GM23338 (cell line): ENCODE measurements at regions not wholly inside any gene's neighbourhood (a gene's known extent, or its start where the extent isn't known, plus 50 kb on each side); places are given as distances from the start of the nearest gene placed in this dataset.

Source experiments
- CREB1 ChIP-seq: fragments of 250-450 bp; sonication (Bioruptor Pico); IDR thresholded peaks from 2 replicates; pipeline ENCODE4 v1.5.0; 2020; ENCODE audit warnings: low read depth, mild to moderate bottlenecking, moderate library complexity
- EZH2 ChIP-seq: fragments of 200-600 bp; sonication (generic); IDR thresholded peaks from one replicate; pipeline ENCODE4 v1.8.0; 2017; ENCODE audit warnings: antibody characterized with exemption, mild to moderate bottlenecking, low read depth; ENCODE audit not compliant: unreplicated experiment
- POLR2AphosphoS5 ChIP-seq: IDR thresholded peaks from 2 replicates; pipeline ENCODE4 v1.6.1; 2016; ENCODE audit warnings: antibody characterized with exemption, low read depth
- STAT1 ChIP-seq: IDR thresholded peaks from one replicate; pipeline ENCODE4 v1.6.1; 2016; ENCODE audit warnings: antibody characterized with exemption; ENCODE audit not compliant: unreplicated experiment
- TF ChIP-seq, protein P1 (sequence below), 2 experiments: fragments of 200-600 bp in 1 of 2; sonication (generic) in 1 of 2; conservative IDR thresholded peaks; 2 replicates each; pipeline versions ENCODE4 v1.5.1 to v1.6.1; 2016 to 2017; ENCODE audit warnings: antibody characterized with exemption in 2 of 2, low read depth in 2 of 2, mild to moderate bottlenecking in 2 of 2, moderate library complexity in 1 of 2
- TF ChIP-seq, protein P2 (sequence below): IDR thresholded peaks from one replicate; pipeline ENCODE4 v1.6.1; 2018; ENCODE audit warnings: antibody characterized with exemption; ENCODE audit not compliant: unreplicated experiment

DNA sequence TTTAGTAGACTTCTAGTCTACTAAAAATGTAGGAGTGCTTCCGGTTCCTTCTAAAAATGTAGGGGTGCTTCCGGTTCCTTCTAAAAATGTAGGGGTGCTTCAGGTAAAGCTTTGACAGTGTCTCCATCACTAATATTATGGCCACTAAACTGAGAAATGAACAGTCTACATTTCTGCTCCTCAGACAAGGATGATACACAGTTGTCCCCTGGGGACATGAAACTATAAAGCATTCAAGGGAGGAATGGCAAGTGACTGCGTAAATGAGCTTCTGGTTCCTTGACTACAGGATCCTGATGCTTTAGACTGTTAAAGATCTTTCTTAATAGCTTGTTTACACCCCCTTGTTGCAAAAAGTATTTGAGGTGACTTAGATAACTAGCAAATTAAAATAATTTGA is 53.9 kb upstream of the SLC9A9 start:
- TF ChIP-seq, protein P1, sequence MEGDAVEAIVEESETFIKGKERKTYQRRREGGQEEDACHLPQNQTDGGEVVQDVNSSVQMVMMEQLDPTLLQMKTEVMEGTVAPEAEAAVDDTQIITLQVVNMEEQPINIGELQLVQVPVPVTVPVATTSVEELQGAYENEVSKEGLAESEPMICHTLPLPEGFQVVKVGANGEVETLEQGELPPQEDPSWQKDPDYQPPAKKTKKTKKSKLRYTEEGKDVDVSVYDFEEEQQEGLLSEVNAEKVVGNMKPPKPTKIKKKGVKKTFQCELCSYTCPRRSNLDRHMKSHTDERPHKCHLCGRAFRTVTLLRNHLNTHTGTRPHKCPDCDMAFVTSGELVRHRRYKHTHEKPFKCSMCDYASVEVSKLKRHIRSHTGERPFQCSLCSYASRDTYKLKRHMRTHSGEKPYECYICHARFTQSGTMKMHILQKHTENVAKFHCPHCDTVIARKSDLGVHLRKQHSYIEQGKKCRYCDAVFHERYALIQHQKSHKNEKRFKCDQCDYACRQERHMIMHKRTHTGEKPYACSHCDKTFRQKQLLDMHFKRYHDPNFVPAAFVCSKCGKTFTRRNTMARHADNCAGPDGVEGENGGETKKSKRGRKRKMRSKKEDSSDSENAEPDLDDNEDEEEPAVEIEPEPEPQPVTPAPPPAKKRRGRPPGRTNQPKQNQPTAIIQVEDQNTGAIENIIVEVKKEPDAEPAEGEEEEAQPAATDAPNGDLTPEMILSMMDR (conservative IDR thresholded peaks at IDR 0.05; ENCODE audit: low read depth in 2 of 2) = no peak
- TF ChIP-seq, protein P2, sequence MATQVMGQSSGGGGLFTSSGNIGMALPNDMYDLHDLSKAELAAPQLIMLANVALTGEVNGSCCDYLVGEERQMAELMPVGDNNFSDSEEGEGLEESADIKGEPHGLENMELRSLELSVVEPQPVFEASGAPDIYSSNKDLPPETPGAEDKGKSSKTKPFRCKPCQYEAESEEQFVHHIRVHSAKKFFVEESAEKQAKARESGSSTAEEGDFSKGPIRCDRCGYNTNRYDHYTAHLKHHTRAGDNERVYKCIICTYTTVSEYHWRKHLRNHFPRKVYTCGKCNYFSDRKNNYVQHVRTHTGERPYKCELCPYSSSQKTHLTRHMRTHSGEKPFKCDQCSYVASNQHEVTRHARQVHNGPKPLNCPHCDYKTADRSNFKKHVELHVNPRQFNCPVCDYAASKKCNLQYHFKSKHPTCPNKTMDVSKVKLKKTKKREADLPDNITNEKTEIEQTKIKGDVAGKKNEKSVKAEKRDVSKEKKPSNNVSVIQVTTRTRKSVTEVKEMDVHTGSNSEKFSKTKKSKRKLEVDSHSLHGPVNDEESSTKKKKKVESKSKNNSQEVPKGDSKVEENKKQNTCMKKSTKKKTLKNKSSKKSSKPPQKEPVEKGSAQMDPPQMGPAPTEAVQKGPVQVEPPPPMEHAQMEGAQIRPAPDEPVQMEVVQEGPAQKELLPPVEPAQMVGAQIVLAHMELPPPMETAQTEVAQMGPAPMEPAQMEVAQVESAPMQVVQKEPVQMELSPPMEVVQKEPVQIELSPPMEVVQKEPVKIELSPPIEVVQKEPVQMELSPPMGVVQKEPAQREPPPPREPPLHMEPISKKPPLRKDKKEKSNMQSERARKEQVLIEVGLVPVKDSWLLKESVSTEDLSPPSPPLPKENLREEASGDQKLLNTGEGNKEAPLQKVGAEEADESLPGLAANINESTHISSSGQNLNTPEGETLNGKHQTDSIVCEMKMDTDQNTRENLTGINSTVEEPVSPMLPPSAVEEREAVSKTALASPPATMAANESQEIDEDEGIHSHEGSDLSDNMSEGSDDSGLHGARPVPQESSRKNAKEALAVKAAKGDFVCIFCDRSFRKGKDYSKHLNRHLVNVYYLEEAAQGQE = no peak
- TF ChIP-seq STAT1 = no peak
- no peak for TF ChIP-seq CREB1 (CRISPR knock-in tag)
- no peak for TF ChIP-seq EZH2
- no peak for TF ChIP-seq POLR2AphosphoS5
